ENCODE measurements at regions not wholly inside any gene's neighbourhood (a gene's known extent, or its start where the extent isn't known, plus 50 kb on each side); places are given as distances from the start of the nearest gene placed in this dataset.

GRCh38 chr12:28099871-28100270, 90.4 kb upstream of the CCDC91 start:
- TF ChIP-seq CTCF (IDR thresholded peaks at IDR 0.05; ENCODE audit: low read depth, low read length) (no peak), MYC (IDR thresholded peaks at IDR 0.05; ENCODE audit: low read depth, low read length) (no peak), POLR2A (IDR thresholded peaks at IDR 0.05; ENCODE audit: extremely low read depth, insufficient read length) (no peak)
